Neutrophil (primary cell): ENCODE measurements at regions not wholly inside any gene's neighbourhood (a gene's known extent, or its start where the extent isn't known, plus 50 kb on each side); places are given as distances from the start of the nearest gene placed in this dataset.

Experiments used
- H3K27ac ChIP-seq: fragments of 200-600 bp; sonication (generic); 2 replicates; pipeline ENCODE4 v1.5.1; 2016; ENCODE audit warnings: mild to moderate bottlenecking, moderate library complexity
- H3K27me3 ChIP-seq: fragments of 200-600 bp; sonication (generic); 2 replicates; pipeline ENCODE4 v1.6.0; 2016; ENCODE audit warnings: mild to moderate bottlenecking
- H3K36me3 ChIP-seq: fragments of 200-600 bp; sonication (generic); 2 replicates; pipeline ENCODE4 v1.5.1; 2017
- H3K4me1 ChIP-seq, 2 experiments: fragments of 200-600 bp in 1 of 2; sonication (generic) in 1 of 2; 1 replicate in 1 of 2; 2 replicates in 1 of 2; pipeline versions ENCODE4 v1.5.1 to v1.6.1; 2013 to 2016; ENCODE audit warnings: low read depth in 1 of 2, low read length in 1 of 2, mild to moderate bottlenecking in 1 of 2, moderate library complexity in 1 of 2; ENCODE audit not compliant: control insufficient read depth in 1 of 2, insufficient read depth in 1 of 2
- H3K4me3 ChIP-seq, 2 experiments: fragments of 200-600 bp in 1 of 2; sonication (generic) in 1 of 2; 1 replicate in 1 of 2; 2 replicates in 1 of 2; pipeline ENCODE4 v1.5.1; 2013 to 2016; ENCODE audit warnings: low read depth in 1 of 2, low read length in 1 of 2, mild to moderate bottlenecking in 1 of 2, moderate library complexity in 1 of 2
- H3K9me3 ChIP-seq: fragments of 200-600 bp; sonication (generic); 2 replicates; pipeline ENCODE4 v1.5.1; 2016
- CTCF ChIP-seq: fragments of 200-600 bp; sonication (generic); IDR thresholded peaks from 2 replicates; pipeline ENCODE4 v1.5.1; 2016; ENCODE audit warnings: antibody characterized with exemption

GRCh38 chr9:17969232-17969631 is 390.4 kb downstream of the SH3GL2 start:
- Histone ChIP-seq H3K9me3 (no peaks in the 10 kb centered on the region), H3K4me1 (no peaks in the 10 kb centered on the region), H3K27me3 (no peaks in the 10 kb centered on the region), H3K36me3 (no peaks in the 10 kb centered on the region), H3K4me3 (no peak overlapping the region), H3K27ac (no peak overlapping the region)
- no peak for TF ChIP-seq CTCF

- Histone ChIP-seq H3K4me1 (no peaks in the 10 kb centered on the region), H3K27me3 (no peaks in the 10 kb centered on the region), H3K36me3 (no peaks in the 10 kb centered on the region), H3K27ac (no peak overlapping the region), H3K9me3 (no peaks in the 10 kb centered on the region), H3K4me3 (no peak overlapping the region)
- no peak for TF ChIP-seq CTCF
Observed at GRCh38 chr9:17970277-17970676, 391.4 kb downstream of the SH3GL2 start.

- no peak for TF ChIP-seq CTCF
- no peak overlapping the region for H3K4me3 ChIP-seq
- no peaks in the 10 kb centered on the region for H3K4me1 ChIP-seq
- H3K27ac ChIP-seq = no peak overlapping the region
- no peaks in the 10 kb centered on the region for H3K9me3 ChIP-seq
- no peaks in the 10 kb centered on the region for H3K36me3 ChIP-seq
- H3K27me3 ChIP-seq = no peaks in the 10 kb centered on the region
Observed at GRCh38 chr9:17978773-17979172, 399.9 kb downstream of the SH3GL2 start.

GRCh38 chr9:17986595-17986994 is 407.7 kb downstream of the SH3GL2 start:
- Histone ChIP-seq H3K27me3 (no peaks in the 10 kb centered on the region), H3K4me1 (no peaks in the 10 kb centered on the region), H3K4me3 (no peak overlapping the region), H3K36me3 (no peaks in the 10 kb centered on the region), H3K27ac (no peak overlapping the region), H3K9me3 (no peaks in the 10 kb centered on the region)
- TF ChIP-seq CTCF = no peak

- Histone ChIP-seq H3K36me3 (no peaks in the 10 kb centered on the region), H3K4me1 (no peaks in the 10 kb centered on the region), H3K27me3 (no peaks in the 10 kb centered on the region), H3K4me3 (no peak overlapping the region), H3K27ac (no peak overlapping the region), H3K9me3 (no peaks in the 10 kb centered on the region)
- TF ChIP-seq CTCF = no peak
Observed at GRCh38 chr9:17987189-17987588, 408.3 kb downstream of the SH3GL2 start.

- Histone ChIP-seq H3K36me3 (no peaks in the 10 kb centered on the region), H3K27me3 (no peaks in the 10 kb centered on the region), H3K4me3 (no peak overlapping the region), H3K4me1 (no peaks in the 10 kb centered on the region), H3K27ac (no peak overlapping the region), H3K9me3 (no peaks in the 10 kb centered on the region)
- TF ChIP-seq CTCF = no peak
Observed at GRCh38 chr9:17988489-17988888, 409.6 kb downstream of the SH3GL2 start.
